ENCODE measurements at regions not wholly inside any gene's neighbourhood (a gene's known extent, or its start where the extent isn't known, plus 50 kb on each side); places are given as distances from the start of the nearest gene placed in this dataset.

DNA sequence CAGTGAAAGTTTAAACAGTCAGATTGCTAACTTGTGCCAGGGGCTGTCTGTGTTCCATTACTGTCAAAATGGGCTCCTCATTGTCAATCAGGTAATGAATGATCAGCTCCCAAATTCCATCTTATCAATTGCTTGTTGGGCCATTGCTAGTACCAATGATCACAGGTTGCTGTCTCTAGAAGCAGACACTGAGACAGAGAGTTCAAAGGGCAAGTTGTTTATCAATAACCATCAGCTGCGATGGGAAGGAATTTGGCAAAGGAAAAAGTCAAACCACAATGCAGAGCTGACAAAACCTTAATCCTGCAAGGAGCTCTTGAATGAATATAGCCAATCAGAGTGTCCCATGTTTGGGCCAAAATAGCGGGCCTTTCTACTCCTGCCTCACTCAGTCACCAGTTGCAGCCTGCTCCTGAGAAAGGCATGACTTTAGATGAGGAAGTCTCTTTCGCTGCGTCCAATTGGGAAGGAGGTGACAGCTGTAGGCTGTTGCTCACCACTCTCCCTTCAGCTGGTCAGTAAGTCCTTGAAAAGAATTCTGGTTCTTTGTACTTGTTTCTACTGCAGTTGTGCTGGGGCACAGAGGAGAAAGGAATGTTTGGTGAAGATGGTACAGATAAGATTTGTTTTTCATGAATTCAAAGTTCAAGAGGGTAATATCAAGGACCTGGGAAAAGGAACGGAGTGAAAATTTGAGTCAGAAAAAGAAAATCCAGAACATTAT is 179.2 kb upstream of the PDE3A start:
- TF ChIP-seq POLR2AphosphoS5 (IDR thresholded peaks at IDR 0.05): no peak
- TF ChIP-seq EP300 (IDR thresholded peaks at IDR 0.05): no peak
- TF ChIP-seq CTCF (IDR thresholded peaks at IDR 0.05): no peak
- no peak for TF ChIP-seq POLR2A (IDR thresholded peaks at IDR 0.05)

Data from suprapubic skin (tissue), 4 donors.